Gastroesophageal sphincter (tissue), 3 donors: ENCODE measurements at regions not wholly inside any gene's neighbourhood (a gene's known extent, or its start where the extent isn't known, plus 50 kb on each side); places are given as distances from the start of the nearest gene placed in this dataset.

Experiments used
- CTCF ChIP-seq, 4 experiments: fragments of 200-600 bp in 2 of 4; fragments of 450-650 bp in 2 of 4; sonication (generic) in 1 of 4; IDR thresholded peaks; one replicate each; pipeline ENCODE4 v1.5.1; 2017 to 2019; ENCODE audit warnings: antibody characterized with exemption in 4 of 4, mild to moderate bottlenecking in 2 of 4, moderate library complexity in 2 of 4
- POLR2A ChIP-seq, 2 donors: fragments of 450-650 bp; IDR thresholded peaks; one replicate each; pipeline ENCODE4 v1.6.1; 2017; ENCODE audit warnings: antibody characterized with exemption in 2 of 2, mild to moderate bottlenecking in 2 of 2, moderate library complexity in 1 of 2

GRCh38 chr7:96870185-96870584, 135.2 kb upstream of the DLX6 start:
- TF ChIP-seq POLR2A (IDR thresholded peaks at IDR 0.05) (no peak), CTCF (IDR thresholded peaks at IDR 0.05) (no peak)
